Loucy (cell line): ENCODE measurements at regions not wholly inside any gene's neighbourhood (a gene's known extent, or its start where the extent isn't known, plus 50 kb on each side); places are given as distances from the start of the nearest gene placed in this dataset.

ENCODE experiments used
- H2AFZ ChIP-seq: fragments of 200-600 bp; sonication (generic); 2 replicates; pipeline ENCODE4 v1.6.0; 2016; ENCODE audit warnings: antibody characterized with exemption, mild to moderate bottlenecking, low read length, moderate library complexity
- H3F3A ChIP-seq: fragments of 200-600 bp; 2 replicates; pipeline ENCODE4 v1.6.0; 2016; ENCODE audit warnings: antibody characterized with exemption, low read depth, mild to moderate bottlenecking
- H3K27me3 ChIP-seq: fragments of 200-600 bp; sonication (generic); 2 replicates; pipeline ENCODE4 v1.6.1; 2014; ENCODE audit warnings: low read length, mild to moderate bottlenecking; ENCODE audit not compliant: insufficient read depth, poor library complexity, severe bottlenecking
- H3K36me3 ChIP-seq: fragments of 200-600 bp; sonication (generic); 2 replicates; pipeline ENCODE4 v1.6.1; 2016; ENCODE audit warnings: low read length; ENCODE audit not compliant: insufficient read depth
- H3K4me1 ChIP-seq: fragments of 200-600 bp; sonication (generic); 2 replicates; pipeline ENCODE4 v1.5.1; 2014; ENCODE audit warnings: low read length, mild to moderate bottlenecking; ENCODE audit not compliant: insufficient read depth, poor library complexity, severe bottlenecking
- H3K4me2 ChIP-seq: fragments of 200-600 bp; sonication (generic); 2 replicates; pipeline ENCODE4 v1.6.0; 2014; ENCODE audit warnings: antibody characterized with exemption, low read length, low read depth, mild to moderate bottlenecking; ENCODE audit not compliant: poor library complexity, severe bottlenecking
- H3K4me3 ChIP-seq: fragments of 200-600 bp; sonication (generic); 2 replicates; pipeline ENCODE4 v1.5.1; 2014; ENCODE audit warnings: low read length, mild to moderate bottlenecking, mixed read lengths; ENCODE audit not compliant: poor library complexity, severe bottlenecking
- H3K79me2 ChIP-seq: fragments of 200-600 bp; sonication (generic); 2 replicates; pipeline ENCODE4 v1.6.1; 2014; ENCODE audit warnings: low read length; ENCODE audit not compliant: insufficient read depth
- H3K9ac ChIP-seq: fragments of 200-600 bp; sonication (generic); 2 replicates; pipeline ENCODE4 v1.6.0; 2014; ENCODE audit warnings: mild to moderate bottlenecking, low read depth, low read length, moderate library complexity; ENCODE audit not compliant: poor library complexity, severe bottlenecking
- H3K9me2 ChIP-seq: fragments of 200-600 bp; sonication (generic); replicated peaks from 2 replicates; pipeline ENCODE4 v1.6.1; 2016; ENCODE audit warnings: low read depth, low read length, mixed read lengths
- H3K9me3 ChIP-seq: fragments of 200-600 bp; sonication (generic); 2 replicates; pipeline ENCODE4 v1.6.1; 2014; ENCODE audit warnings: mild to moderate bottlenecking, antibody characterized with exemption, low read length, low read depth; ENCODE audit not compliant: insufficient read depth
- H4K20me1 ChIP-seq: fragments of 200-600 bp; sonication (generic); 2 replicates; pipeline ENCODE4 v1.6.0; 2014; ENCODE audit warnings: antibody characterized with exemption, low read length, mild to moderate bottlenecking; ENCODE audit not compliant: insufficient read depth, poor library complexity, severe bottlenecking
- EZH2phosphoT487 ChIP-seq: fragments of 200-600 bp; IDR thresholded peaks from 2 replicates; pipeline ENCODE4 v1.6.1; 2018; ENCODE audit warnings: antibody characterized with exemption, mild to moderate bottlenecking, moderate library complexity, borderline replicate concordance
- TF ChIP-seq, protein P1 (sequence below): fragments of 200-600 bp; sonication (generic); conservative IDR thresholded peaks from 2 replicates; pipeline ENCODE4 v1.5.1; 2014; ENCODE audit warnings: mild to moderate bottlenecking, antibody characterized with exemption, low read length

DNA sequence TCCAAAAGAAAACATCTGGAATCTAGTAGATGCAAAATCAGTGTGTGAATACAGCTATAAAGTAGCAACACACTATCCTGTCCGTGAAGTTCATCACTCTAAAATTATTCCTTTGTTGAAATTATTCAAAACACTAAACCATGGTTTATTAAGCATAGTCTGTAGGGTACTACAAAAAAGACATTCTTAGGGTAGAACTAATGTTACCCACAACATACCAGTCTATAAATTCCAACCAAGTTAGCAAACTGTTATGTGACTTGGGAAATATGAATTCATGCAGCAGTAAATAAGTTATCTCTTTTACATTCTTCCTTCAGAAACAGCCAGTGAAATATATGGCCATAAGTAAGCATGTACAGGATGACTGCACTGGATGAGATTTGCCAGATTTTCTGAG is 580.3 kb upstream of the ADGRB3 start:
- Histone ChIP-seq H3K4me2 (no peak overlapping the region), H3K9me2 (0 out of 2 replicates have a peak, but pooled peaks cover 3% of the 10 kb centered on the region), H3K27me3 (no peaks in the 10 kb centered on the region), H3K4me3 (no peak overlapping the region), H3K36me3 (no peaks in the 10 kb centered on the region), H3K9ac (no peak overlapping the region), H3K4me1 (no peaks in the 10 kb centered on the region), H3F3A (no peaks in the 10 kb centered on the region), H2AFZ (no peak overlapping the region), H3K79me2 (no peaks in the 10 kb centered on the region), H3K9me3 (no peaks in the 10 kb centered on the region), H4K20me1 (no peaks in the 10 kb centered on the region)
- no peak for TF ChIP-seq EZH2phosphoT487
- TF ChIP-seq, protein P1, sequence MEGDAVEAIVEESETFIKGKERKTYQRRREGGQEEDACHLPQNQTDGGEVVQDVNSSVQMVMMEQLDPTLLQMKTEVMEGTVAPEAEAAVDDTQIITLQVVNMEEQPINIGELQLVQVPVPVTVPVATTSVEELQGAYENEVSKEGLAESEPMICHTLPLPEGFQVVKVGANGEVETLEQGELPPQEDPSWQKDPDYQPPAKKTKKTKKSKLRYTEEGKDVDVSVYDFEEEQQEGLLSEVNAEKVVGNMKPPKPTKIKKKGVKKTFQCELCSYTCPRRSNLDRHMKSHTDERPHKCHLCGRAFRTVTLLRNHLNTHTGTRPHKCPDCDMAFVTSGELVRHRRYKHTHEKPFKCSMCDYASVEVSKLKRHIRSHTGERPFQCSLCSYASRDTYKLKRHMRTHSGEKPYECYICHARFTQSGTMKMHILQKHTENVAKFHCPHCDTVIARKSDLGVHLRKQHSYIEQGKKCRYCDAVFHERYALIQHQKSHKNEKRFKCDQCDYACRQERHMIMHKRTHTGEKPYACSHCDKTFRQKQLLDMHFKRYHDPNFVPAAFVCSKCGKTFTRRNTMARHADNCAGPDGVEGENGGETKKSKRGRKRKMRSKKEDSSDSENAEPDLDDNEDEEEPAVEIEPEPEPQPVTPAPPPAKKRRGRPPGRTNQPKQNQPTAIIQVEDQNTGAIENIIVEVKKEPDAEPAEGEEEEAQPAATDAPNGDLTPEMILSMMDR: no peak

- H3K9ac ChIP-seq: no peak overlapping the region
- no peaks in the 10 kb centered on the region for H3K79me2 ChIP-seq
- no peaks in the 10 kb centered on the region for H3K9me3 ChIP-seq
- H2AFZ ChIP-seq: no peak overlapping the region
- H3K36me3 ChIP-seq: no peaks in the 10 kb centered on the region
- no peaks in the 10 kb centered on the region for H4K20me1 ChIP-seq
- no peaks in the 10 kb centered on the region for H3K4me1 ChIP-seq
- TF ChIP-seq, protein P1: no peak
- no peak for TF ChIP-seq EZH2phosphoT487
- H3K4me2 ChIP-seq: no peak overlapping the region
- no peaks in the 10 kb centered on the region for H3F3A ChIP-seq
- 0 out of 2 replicates have a peak, but pooled peaks cover 3% of the 10 kb centered on the region for H3K9me2 ChIP-seq
- H3K4me3 ChIP-seq: no peak overlapping the region
- no peaks in the 10 kb centered on the region for H3K27me3 ChIP-seq
Observed at GRCh38 chr6:68053805-68054373, 581.2 kb upstream of the ADGRB3 start.

GRCh38 chr6:68052234-68052633 is 582.8 kb upstream of the ADGRB3 start:
- H3K79me2 ChIP-seq: no peaks in the 10 kb centered on the region
- no peaks in the 10 kb centered on the region for H3K9me3 ChIP-seq
- H3K4me3 ChIP-seq: no peak overlapping the region
- no peak overlapping the region for H2AFZ ChIP-seq
- no peak overlapping the region for H3K4me2 ChIP-seq
- no peaks in the 10 kb centered on the region for H3K4me1 ChIP-seq
- no peaks in the 10 kb centered on the region for H3F3A ChIP-seq
- TF ChIP-seq, protein P1: no peak
- no peak for TF ChIP-seq EZH2phosphoT487
- 0 out of 2 replicates have a peak, but pooled peaks cover 3% of the 10 kb centered on the region for H3K9me2 ChIP-seq
- H3K9ac ChIP-seq: no peak overlapping the region
- no peaks in the 10 kb centered on the region for H4K20me1 ChIP-seq
- H3K27me3 ChIP-seq: no peaks in the 10 kb centered on the region
- no peaks in the 10 kb centered on the region for H3K36me3 ChIP-seq
